ENCODE measurements at regions not wholly inside any gene's neighbourhood (a gene's known extent, or its start where the extent isn't known, plus 50 kb on each side); places are given as distances from the start of the nearest gene placed in this dataset.

DNA sequence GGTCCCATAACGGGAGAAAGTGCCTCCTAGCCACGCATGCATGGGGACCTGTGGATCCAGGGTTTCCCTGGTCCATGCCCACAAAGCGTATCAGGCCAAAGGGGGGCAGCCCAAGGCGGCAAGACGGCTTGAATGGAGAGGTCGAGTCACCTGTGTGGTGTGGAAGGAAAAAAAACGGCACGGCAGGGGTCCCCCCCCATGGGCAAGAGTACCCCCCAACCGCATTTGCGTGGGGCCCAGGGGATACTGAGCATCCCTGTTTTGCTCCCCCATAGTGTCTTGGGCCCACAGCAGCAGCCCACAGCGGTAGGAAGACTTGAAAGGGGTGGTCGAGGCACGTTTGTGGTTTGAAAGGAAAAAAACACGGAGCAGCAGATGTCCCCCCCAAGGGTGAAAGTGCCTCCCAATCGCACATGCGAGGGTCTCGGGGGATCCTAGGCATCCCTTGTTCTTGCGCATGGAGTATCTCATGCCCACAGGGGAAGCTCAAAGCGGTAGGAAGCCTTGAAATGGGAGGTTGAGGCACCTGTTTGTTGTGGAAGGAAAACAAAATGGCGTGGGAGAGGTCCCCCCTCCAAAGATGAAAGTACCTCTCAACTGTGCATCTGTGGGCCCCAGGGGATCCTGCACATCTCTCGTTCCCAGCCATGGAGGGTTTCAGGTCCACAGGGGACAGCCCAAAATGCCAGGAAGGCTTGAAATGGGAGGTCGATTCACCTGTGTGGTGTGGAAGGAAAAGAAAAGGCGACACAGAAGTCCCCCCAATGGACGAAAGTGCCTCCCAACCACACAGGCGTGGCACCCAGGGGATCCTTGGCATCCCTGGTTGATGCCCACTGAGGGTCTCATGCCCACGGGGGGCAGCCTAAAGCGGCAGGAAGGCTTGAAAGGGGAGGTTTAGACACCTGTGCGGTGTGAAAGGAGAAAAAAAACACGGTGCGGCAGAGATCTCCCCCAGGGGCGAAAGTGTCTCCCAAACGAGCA, 577.5 kb downstream of the ALG10 start:
- no peak for TF ChIP-seq CTCF (IDR thresholded peaks at IDR 0.05)

GRCh38 chr12:34600592-34601462, 578.5 kb downstream of the ALG10 start:
- no peak for TF ChIP-seq CTCF (IDR thresholded peaks at IDR 0.05)

GRCh38 chr12:34601689-34602088, 579.4 kb downstream of the ALG10 start:
- no peak for TF ChIP-seq CTCF (IDR thresholded peaks at IDR 0.05)

- TF ChIP-seq CTCF (IDR thresholded peaks at IDR 0.05): no peak
Observed at GRCh38 chr12:34602213-34602940, 580.1 kb downstream of the ALG10 start.

GRCh38 chr12:34603382-34604035, 581.2 kb downstream of the ALG10 start:
- no peak for TF ChIP-seq CTCF (IDR thresholded peaks at IDR 0.05)

DNA sequence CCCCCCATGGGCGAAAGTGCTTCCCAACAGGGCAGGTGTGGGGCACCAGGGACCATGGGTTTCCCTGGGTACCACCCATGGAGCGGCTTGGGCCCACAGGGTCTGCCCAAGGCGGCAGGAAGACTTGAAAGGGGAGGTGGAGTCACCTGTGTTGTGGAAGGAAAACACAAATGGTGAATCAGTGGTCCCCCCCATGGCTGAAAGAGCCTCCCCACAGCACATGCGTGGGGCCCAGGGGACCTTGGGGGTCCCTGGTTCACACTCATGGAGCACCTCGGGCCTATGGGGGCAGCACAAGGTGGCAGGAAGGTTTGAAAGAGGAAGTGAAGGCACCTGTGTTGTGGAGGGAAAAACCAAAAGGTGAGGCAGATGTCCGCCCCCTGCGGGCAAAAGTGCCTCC, 581.9 kb downstream of the ALG10 start:
- no peak; the same call in 1 of the 2 replicates for TF ChIP-seq CTCF (IDR thresholded peaks at IDR 0.05)
